ENCODE measurements at regions not wholly inside any gene's neighbourhood (a gene's known extent, or its start where the extent isn't known, plus 50 kb on each side); places are given as distances from the start of the nearest gene placed in this dataset.
A peak's percentile ranks its signal among the peaks of the same experiment; 100 is the strongest.

- Histone ChIP-seq H3K4me1 (peaks cover 80% of the 10 kb centered on the region), H3K4me2 (no peak overlapping the region), H3K4me3 (no peak overlapping the region), H3K9me3 (no peaks in the 10 kb centered on the region), H3K27ac (peak overlapping the region; percentile 97 to 98)
- no peak for TF ChIP-seq PHF8 (IDR thresholded peaks at IDR 0.05; ENCODE audit: borderline replicate concordance, low read depth)
- no peak for TF ChIP-seq FOSB (CRISPR knock-in tag; IDR thresholded peaks at IDR 0.05)
- no peak for TF ChIP-seq ATOH8 (CRISPR knock-in tag; IDR thresholded peaks at IDR 0.05; ENCODE audit: low read depth)
- TF ChIP-seq FOXS1 (CRISPR knock-in tag; IDR thresholded peaks at IDR 0.05): no peak
- TF ChIP-seq RAD21 (conservative IDR thresholded peaks at IDR 0.05 in 1 of 2, IDR thresholded peaks at IDR 0.05 in 1 of 2): no peak
- no peak for TF ChIP-seq PBX3 (IDR thresholded peaks at IDR 0.05)
- TF ChIP-seq HOXA7 (CRISPR knock-in tag; IDR thresholded peaks at IDR 0.05): no peak
- TF ChIP-seq TP53 (CRISPR knock-in tag; IDR thresholded peaks at IDR 0.05): no peak
- no peak for TF ChIP-seq CHD4 (IDR thresholded peaks at IDR 0.05; ENCODE audit: borderline replicate concordance)
- FAIRE-seq: no peak
- DNase-seq (ENCODE audit: low read depth in 1 of 2, low spot score in 1 of 2): peak in 1 of 2 experiments; percentile 40
- CTCF ChIA-PET: interaction anchor here (0.6 to 0.8 kb wide), 2 partner anchors 134 to 152 kb away, joined by 3 to 5 read pairs; no protein-coding TSS in a partner anchor
- 92% methylated on average over 15 of the region's 15 CpGs for WGBS (ENCODE audit: missing lambda C conversion rate)
- ATAC-seq: no peak
- POLR2A ChIA-PET: no interaction called here
Observed at GRCh38 chr2:120942658-120943057, 207.0 kb downstream of the GLI2 start.

GRCh38 chr2:120943403-120944034 is 207.9 kb downstream of the GLI2 start:
- 0 out of 3 replicates have a peak overlapping the region, but pooled peaks have one; percentile 20 for H3K4me2 ChIP-seq
- WGBS (ENCODE audit: missing lambda C conversion rate): 90% methylated on average over 7 of the region's 9 CpGs

GRCh38 chr2:120944575-120944974 is 208.9 kb downstream of the GLI2 start:
- POLR2A ChIA-PET: interaction anchor here (1.7 kb wide), 1 partner anchor 9 kb away, joined by 5 read pairs; no protein-coding TSS in a partner anchor
- 86% methylated on average over 8 of the region's 8 CpGs for WGBS (ENCODE audit: missing lambda C conversion rate)
- no peak overlapping the region for H3K4me3 ChIP-seq
- no peak for FAIRE-seq
- TF ChIP-seq NPAS2 (CRISPR knock-in tag; IDR thresholded peaks at IDR 0.05; ENCODE audit: borderline replicate concordance): no peak
- TF ChIP-seq NR3C1 (IDR thresholded peaks at IDR 0.05): no peak
- CTCF ChIA-PET: interaction anchor here (1.2 to 1.9 kb wide), 5 partner anchors 9 to 249 kb away, joined by 3 to 7 read pairs (median 4); no protein-coding TSS in a partner anchor
- no peaks in the 10 kb centered on the region for H3K9me3 ChIP-seq
- H3K4me2 ChIP-seq: no peak overlapping the region
- no peak for DNase-seq (ENCODE audit: low read depth in 1 of 2, low spot score in 1 of 2)
- no peak for ATAC-seq
- H3K27ac ChIP-seq: peak overlapping the region; percentile 97 to 98
- H3K4me1 ChIP-seq: peaks cover 80% of the 10 kb centered on the region

More at GRCh38 chr2:120943403-120944034, 207.9 kb downstream of the GLI2 start:
- CTCF ChIA-PET: interaction anchor here (0.6 to 1.9 kb wide), 9 partner anchors 9 to 248 kb away, joined by 3 to 7 read pairs (median 3); no protein-coding TSS in a partner anchor
- TF ChIP-seq USF2 (IDR thresholded peaks at IDR 0.05) (no peak), MAX (IDR thresholded peaks at IDR 0.05) (peak; percentile 28; the same call in 1 of the 2 replicates)
- no peak for DNase-seq (ENCODE audit: low read depth in 1 of 2, low spot score in 1 of 2)
- no peak overlapping the region for H3K4me3 ChIP-seq
- no peaks in the 10 kb centered on the region for H3K9me3 ChIP-seq
- peaks cover 80% of the 10 kb centered on the region for H3K4me1 ChIP-seq
- POLR2A ChIA-PET: interaction anchor here (1.7 kb wide), 1 partner anchor 8 kb away, joined by 5 read pairs; no protein-coding TSS in a partner anchor
- ATAC-seq: no peak
- H3K27ac ChIP-seq: peak overlapping the region; percentile 97 to 98
- FAIRE-seq: no peak

GRCh38 chr2:120945091-120945490 is 209.4 kb downstream of the GLI2 start:
- POLR2A ChIA-PET: interaction anchor here (1.0 kb wide), 1 partner anchor 130 kb away, joined by 5 read pairs; no protein-coding TSS in a partner anchor

More at GRCh38 chr2:120945091-120945490, 209.4 kb downstream of the GLI2 start:
- TF ChIP-seq CBX8 (IDR thresholded peaks at IDR 0.05) (no peak), MAFK (IDR thresholded peaks at IDR 0.05; ENCODE audit: partially characterized antibody) (no peak)
- FAIRE-seq (no peak), ATAC-seq (no peak), DNase-seq (ENCODE audit: low read depth in 1 of 2, low spot score in 1 of 2) (no peak)
- peaks cover 80% of the 10 kb centered on the region for H3K4me1 ChIP-seq
- WGBS (ENCODE audit: missing lambda C conversion rate): 82% methylated on average over 9 of the region's 10 CpGs
- H3K4me2 ChIP-seq: no peak overlapping the region
- CTCF ChIA-PET: interaction anchor here (0.9 to 1.9 kb wide), 4 partner anchors 9 to 74 kb away, joined by 3 to 7 read pairs (median 3); no protein-coding TSS in a partner anchor
- H3K27ac ChIP-seq: peak overlapping the region; percentile 97 to 98; a peak in 4 of 6 replicates
- H3K9me3 ChIP-seq: no peaks in the 10 kb centered on the region
- no peak overlapping the region for H3K4me3 ChIP-seq
